HG03103 (cell line): ENCODE measurements at regions not wholly inside any gene's neighbourhood (a gene's known extent, or its start where the extent isn't known, plus 50 kb on each side); places are given as distances from the start of the nearest gene placed in this dataset.

Experiments
- ATAC-seq: cut with Tn5 transposase; IDR thresholded peaks from one replicate; pipeline ENCODE4 v1.9.1; 2021; ENCODE audit warnings: low read depth; ENCODE audit not compliant: unreplicated experiment

DNA sequence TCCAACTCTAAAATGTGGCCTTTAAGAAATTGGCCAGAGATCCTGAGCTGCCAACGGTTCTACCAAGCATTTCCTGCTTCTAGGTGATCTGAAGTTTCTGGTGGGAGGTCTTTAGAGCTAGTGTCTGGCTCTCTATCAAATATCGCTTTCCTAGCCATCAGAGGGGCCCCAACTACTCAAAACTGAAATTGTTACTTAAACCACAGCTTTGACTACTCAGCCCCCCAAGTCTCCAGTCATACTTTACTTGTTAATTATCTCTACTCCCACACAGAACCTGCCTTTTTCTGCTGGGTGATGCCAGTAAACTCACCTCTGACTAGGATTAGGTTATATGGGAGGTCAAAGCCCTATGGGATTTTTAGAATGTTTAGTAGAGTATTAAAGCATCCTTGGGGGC, 95.1 kb downstream of the FASLG start:
- no peak for ATAC-seq

GRCh38 chr1:172754609-172755008, 95.7 kb downstream of the FASLG start:
- no peak for ATAC-seq

- no peak for ATAC-seq
Observed at GRCh38 chr1:172755099-172755498, 96.2 kb downstream of the FASLG start.

- ATAC-seq, result no peak
Observed at GRCh38 chr1:172756024-172756423, 97.1 kb downstream of the FASLG start.

- ATAC-seq, result no peak
Observed at GRCh38 chr1:172758259-172758658, 99.4 kb downstream of the FASLG start.

- no peak for ATAC-seq
Observed at GRCh38 chr1:172760121-172760520, 101.2 kb downstream of the FASLG start.

- no peak for ATAC-seq
Observed at GRCh38 chr1:172761581-172762486, 102.9 kb downstream of the FASLG start.

DNA sequence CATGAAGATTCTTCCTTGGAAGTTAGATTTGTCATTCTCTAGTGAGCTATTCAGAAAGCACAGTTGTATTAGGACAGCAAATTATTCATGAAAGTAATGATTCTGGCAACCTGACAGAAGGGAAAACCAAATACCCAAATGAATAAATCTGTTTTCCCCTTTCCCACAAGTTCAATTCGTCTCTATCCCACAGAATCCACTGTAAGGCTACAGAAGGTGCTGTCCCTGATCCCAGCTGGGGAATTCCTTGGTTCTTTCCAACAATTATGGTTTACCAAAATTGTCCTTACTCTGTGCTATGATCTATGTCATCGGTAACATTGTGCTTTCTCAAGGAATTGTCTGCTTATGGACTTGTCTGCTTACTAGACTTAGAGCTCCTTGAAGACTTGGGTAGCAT, 104.2 kb downstream of the FASLG start:
- ATAC-seq, result no peak

- ATAC-seq, result no peak
Observed at GRCh38 chr1:172764378-172764777, 105.5 kb downstream of the FASLG start.

GRCh38 chr1:172766462-172766861, 107.6 kb downstream of the FASLG start:
- ATAC-seq, result no peak

DNA sequence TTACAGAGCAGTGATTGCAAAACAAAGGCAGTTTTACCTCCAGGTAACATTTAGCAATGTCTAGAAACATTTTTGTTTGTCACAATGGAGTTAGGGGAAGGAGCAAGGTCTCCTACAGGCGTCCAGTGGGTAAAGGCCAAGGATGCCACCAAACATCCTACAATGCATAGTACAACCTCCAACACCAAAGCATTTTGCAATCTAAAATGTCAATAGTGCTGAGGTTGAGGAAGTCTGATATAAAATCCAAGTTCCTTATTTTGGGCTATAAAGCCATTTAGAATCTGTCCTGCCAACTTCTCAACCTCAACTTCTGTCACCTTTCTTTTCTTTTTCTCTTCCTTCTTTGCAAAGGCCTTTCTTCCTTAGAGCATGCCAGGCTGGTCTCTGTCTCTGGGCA, 111.2 kb downstream of the FASLG start:
- no peak for ATAC-seq

- no peak for ATAC-seq
Observed at GRCh38 chr1:172774561-172774960, 115.7 kb downstream of the FASLG start.

DNA sequence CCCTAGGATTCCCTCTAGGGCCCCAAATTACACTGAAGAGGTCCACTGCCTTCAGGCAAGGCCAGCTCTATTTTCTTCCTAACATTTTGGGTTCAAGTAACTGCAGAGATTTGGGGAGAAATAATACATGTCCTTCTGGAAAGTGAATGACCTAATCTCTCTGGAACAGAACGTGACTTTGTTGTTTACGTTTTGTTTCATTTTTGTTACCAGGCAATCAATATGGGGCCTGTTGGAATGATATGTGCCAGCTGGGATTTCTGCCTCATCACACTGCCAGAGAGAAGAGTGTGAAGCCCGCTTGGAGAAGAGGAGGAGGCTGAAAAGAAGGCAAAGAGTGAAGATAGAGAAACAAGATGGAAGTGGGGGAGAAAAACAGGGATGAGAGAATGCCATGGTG, 116.7 kb downstream of the FASLG start:
- ATAC-seq, result no peak

DNA sequence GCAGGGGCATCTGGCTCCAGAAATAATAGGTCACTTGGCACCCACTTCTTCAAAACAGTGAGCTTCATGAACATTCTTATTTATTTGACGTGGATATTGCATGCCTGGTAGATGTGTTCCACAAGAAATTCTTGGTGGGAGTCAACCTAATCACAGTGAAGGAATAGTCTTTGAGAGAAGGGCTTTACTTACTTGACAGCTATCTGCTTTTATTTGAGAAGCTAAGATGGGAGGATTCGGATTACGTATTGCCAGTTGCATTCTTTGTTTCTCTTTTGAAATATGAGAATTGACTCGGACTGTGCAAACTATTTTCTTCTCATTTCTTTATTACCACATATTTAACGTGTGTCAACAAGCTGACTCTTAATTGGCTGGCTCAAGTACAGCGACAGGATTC, 117.2 kb downstream of the FASLG start:
- no peak for ATAC-seq

DNA sequence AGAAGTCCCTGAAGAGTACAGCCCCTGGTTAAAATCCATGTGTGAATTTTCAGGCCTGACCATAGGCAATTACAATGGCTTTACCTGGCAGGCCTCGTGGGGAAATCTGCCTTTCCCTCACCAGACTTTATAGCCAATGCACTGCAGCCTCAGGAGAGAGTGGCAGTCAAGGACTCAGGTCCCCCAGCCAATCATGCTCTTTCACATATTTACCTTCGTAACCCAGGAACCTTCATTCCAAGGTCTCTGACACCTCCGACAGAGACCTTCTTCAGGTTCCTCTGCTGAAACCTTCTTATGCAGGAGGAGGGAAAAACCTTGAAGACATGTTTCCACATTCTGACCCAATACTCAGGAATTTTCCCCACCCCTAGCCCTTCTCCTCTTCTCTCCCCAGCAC, 118.9 kb downstream of the FASLG start:
- ATAC-seq, result no peak

DNA sequence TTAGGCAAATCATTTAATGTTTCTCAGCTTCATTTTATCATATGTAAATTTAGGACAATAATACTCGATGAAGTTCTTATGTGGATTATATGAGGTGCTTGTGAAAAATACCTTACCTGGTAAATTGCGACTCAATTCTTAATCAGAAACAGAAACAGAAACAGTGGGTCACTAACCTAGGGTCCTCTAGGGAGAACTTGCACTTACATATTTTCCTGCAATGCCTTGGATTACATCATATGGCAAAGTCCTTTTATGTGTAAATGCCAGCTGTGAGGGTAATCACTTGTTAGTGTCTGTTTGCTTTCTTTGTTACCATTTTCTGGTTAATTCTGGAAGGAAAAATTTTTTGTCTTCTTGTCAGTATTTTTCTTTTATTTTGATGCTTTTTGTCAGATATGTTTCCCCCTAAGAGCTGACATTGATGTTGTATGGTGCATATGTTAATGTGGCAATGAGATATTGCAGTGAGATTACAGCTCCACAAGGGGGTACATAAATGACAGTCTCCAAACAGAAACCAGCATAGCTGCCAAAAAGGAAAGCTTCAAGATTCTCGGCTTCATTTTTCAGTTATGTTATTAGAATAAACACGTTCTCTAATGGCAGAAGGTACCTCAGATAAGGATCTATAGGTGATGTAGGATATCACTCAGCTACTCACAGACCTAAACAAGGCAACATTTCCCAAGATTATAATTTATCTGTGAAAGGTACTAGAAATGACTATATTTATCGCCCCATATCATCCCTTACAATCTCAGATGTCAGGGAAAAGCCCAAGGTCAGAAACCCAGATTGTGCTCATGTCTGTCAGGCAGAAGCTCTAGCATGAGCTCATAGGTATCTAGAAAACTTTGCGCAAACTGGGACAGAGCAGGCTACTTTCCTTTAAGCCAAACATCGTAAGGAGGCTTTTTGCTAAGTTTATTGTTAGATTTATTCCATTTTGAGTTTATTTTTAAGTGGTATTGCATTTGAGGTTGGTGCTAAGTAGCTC, 119.9 kb downstream of the FASLG start:
- ATAC-seq, result peak; percentile 49

DNA sequence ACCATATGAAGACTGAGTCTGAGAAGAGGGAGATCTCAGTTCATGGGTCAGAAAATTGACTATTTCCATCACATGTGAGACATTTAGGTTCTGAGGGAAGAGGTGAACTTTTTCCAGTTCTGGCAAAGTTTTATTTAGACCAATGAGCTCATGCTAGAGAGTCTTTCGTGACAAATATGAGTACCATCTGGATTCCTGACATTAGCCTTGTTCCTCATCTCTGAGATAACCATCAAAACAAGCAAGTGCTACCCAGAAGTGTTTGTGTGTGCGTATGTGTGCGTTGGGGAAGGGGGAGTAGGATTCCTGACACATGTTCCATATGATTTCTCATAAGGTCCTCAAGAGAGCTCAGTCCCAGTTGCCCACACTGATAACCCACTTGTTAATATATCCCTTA, 120.6 kb downstream of the FASLG start:
- no peak for ATAC-seq

- peak; percentile 53 for ATAC-seq
Observed at GRCh38 chr1:172781513-172782140, 122.7 kb downstream of the FASLG start.

DNA sequence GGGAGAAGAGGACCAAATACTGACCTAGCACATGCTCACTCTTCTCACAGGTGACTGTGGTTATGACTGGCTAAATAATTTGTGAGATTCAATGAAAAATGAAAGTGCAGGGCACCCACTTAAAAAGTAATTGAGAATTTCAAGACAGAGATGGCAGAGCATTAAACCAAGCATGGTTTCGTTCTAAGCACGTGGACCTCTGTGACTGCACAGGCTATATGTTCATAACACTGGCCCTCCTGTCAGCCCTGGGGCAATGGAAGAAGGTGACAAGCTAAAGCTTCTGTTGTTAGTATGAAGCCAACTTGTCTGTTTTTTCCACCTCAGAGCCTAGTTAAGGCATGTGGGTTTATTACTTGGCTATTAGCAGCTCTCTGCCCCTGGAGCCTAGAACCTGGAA, 130.9 kb downstream of the FASLG start:
- ATAC-seq, result no peak

GRCh38 chr1:172790245-172790644, 131.3 kb downstream of the FASLG start:
- no peak for ATAC-seq

DNA sequence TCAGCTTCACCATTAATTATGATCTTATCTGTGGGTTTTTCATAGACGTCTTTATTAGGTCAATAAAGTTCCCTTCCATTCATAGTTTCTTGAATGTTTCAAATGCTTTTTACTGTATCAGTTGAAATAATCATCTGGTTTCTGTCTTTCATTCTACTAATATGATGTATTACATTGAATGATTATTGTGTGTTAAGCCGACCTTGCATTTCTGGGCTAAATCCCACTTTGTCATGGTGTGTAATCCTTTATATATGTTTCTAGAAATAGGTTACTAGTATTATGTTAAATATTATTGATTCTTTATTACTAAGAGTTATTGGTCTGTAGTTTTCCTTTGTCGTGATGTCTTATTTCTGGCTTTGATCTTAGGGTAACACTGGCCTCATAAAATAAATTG, 134.9 kb downstream of the FASLG start:
- no peak for ATAC-seq
